HepG2 (cell line): ENCODE measurements at regions not wholly inside any gene's neighbourhood (a gene's known extent, or its start where the extent isn't known, plus 50 kb on each side); places are given as distances from the start of the nearest gene placed in this dataset.

ENCODE experiments used
- ATAC-seq: fragments of 200-7000 bp; cut with Tn5 transposase; 3 replicates; pipeline ENCODE4 v1.9.1; 2020; ENCODE audit warnings: mild to moderate bottlenecking, moderate library complexity
- BruUV-seq: library from RNA; stranded (reverse); fragments of 400-500 nt; replicated peaks from 2 replicates; lab custom pipeline; 2021; lab: Mats Ljungman, UMichigan
- CTCF ChIA-PET: fragments of 300-600 bp; formaldehyde crosslinking; extraction: SDS; loops from one replicate; lab custom pipeline; 2021; ENCODE audit warnings: low total read pairs, inconsistent platforms, low intra/inter-chr PET ratio; lab: Yijun Ruan, JAX
- POLR2A ChIA-PET: fragments of 350-600 bp; sonication (Branson Sonifier 250); formaldehyde crosslinking; loops from one replicate; lab custom pipeline; 2020; ENCODE audit warnings: antibody characterized with exemption, inconsistent platforms; lab: Yijun Ruan, JAX
- DNase-seq: peaks from one replicate; pipeline ENCODE4 v3.0.0-alpha.2; 2015; ENCODE audit warnings: low spot score
- FAIRE-seq: peaks from 3 replicates; lab custom pipeline; 2011; peaks lifted over from hg19 to GRCh38; lab: Jason Lieb, UNC
- H2AFZ ChIP-seq: one replicate; pipeline ENCODE4 v1.6.1; 2011; ENCODE audit warnings: low read length, inconsistent platforms
- H3K27ac ChIP-seq: fragments of 300-600 bp; 3 replicates; pipeline ENCODE4 v1.8.0; 2011; ENCODE audit warnings: mixed run types, mild to moderate bottlenecking, mixed read lengths, low read length, inconsistent platforms; ENCODE audit not compliant: insufficient read depth; ENCODE audit errors: extremely low read length
- H3K27me3 ChIP-seq, 2 experiments: fragments of 200-600 bp in 1 of 2; 2 replicates in 1 of 2; 3 replicates in 1 of 2; pipeline versions ENCODE4 v1.6.0 to v1.8.0; 2011; ENCODE audit warnings: low read length in 2 of 2, mild to moderate bottlenecking in 2 of 2, moderate library complexity in 2 of 2, inconsistent platforms in 1 of 2; ENCODE audit not compliant: insufficient read depth in 2 of 2, control insufficient read depth in 1 of 2
- H3K36me3 ChIP-seq, 2 experiments: fragments of 200-600 bp in 1 of 2; replicated peaks in 1 of 2; 2 replicates in 1 of 2; 3 replicates in 1 of 2; pipeline versions ENCODE4 v1.5.1 to v1.8.0; 2011; ENCODE audit warnings: low read length in 2 of 2, inconsistent platforms in 1 of 2; ENCODE audit not compliant: insufficient read depth in 2 of 2, control insufficient read depth in 1 of 2
- H3K4me1 ChIP-seq: 2 replicates; pipeline ENCODE4 v1.5.1; 2012; ENCODE audit warnings: low read length, inconsistent platforms; ENCODE audit not compliant: insufficient read depth
- H3K4me2 ChIP-seq: 2 replicates; pipeline ENCODE4 v1.6.0; 2011; ENCODE audit warnings: low read depth, low read length, inconsistent platforms
- H3K4me3 ChIP-seq, 3 experiments: fragments of 200-600 bp in 1 of 3; sonication (generic), shearing (Covaris generic) in 1 of 3; replicated peaks in 1 of 3; 2 replicates each; pipeline ENCODE4 v1.5.1; 2011 to 2016; ENCODE audit warnings: low read length in 3 of 3, inconsistent platforms in 2 of 3, low read depth in 2 of 3, mild to moderate bottlenecking in 2 of 3, control low read depth in 1 of 3, mixed read lengths in 1 of 3; ENCODE audit not compliant: insufficient read depth in 1 of 3
- H3K79me2 ChIP-seq: one replicate; pipeline ENCODE4 v1.6.1; 2011; ENCODE audit warnings: low read length, inconsistent platforms; ENCODE audit not compliant: insufficient read depth
- H3K9ac ChIP-seq: 2 replicates; pipeline ENCODE4 v1.6.0; 2011; ENCODE audit warnings: mild to moderate bottlenecking, low read depth, low read length, inconsistent platforms; ENCODE audit not compliant: insufficient read depth
- H3K9me3 ChIP-seq: 2 replicates; pipeline ENCODE4 v1.5.1; 2012; ENCODE audit warnings: mild to moderate bottlenecking, low read length
- H4K20me1 ChIP-seq: 2 replicates; pipeline ENCODE4 v1.6.0; 2011; ENCODE audit warnings: inconsistent platforms, mild to moderate bottlenecking, low read length, moderate library complexity; ENCODE audit not compliant: insufficient read depth
- ATF7 ChIP-seq, 2 experiments: fragments of 450-650 bp in 1 of 2; sonication (generic) in 1 of 2; formaldehyde crosslinking in 1 of 2; IDR thresholded peaks; 2 replicates each; pipeline versions ENCODE4 v1.4.0 to v1.6.1; 2016 to 2020; ENCODE audit warnings: antibody characterized with exemption in 1 of 2, mild to moderate bottlenecking in 1 of 2, missing genetic modification reagents in 1 of 2
- BRCA1 ChIP-seq: sonication (generic); formaldehyde crosslinking; IDR thresholded peaks from 2 replicates; pipeline ENCODE4 v1.4.0; 2020; ENCODE audit warnings: missing genetic modification reagents
- MAFF ChIP-seq: IDR thresholded peaks from 2 replicates; pipeline ENCODE4 v1.6.1; 2011; ENCODE audit warnings: low read depth, low read length, improper control_type of control experiment
- RCOR2 ChIP-seq: IDR thresholded peaks from 2 replicates; pipeline ENCODE4 v1.6.1; 2016; ENCODE audit warnings: missing biosample characterization, missing genetic modification reagents
- REL ChIP-seq: sonication (generic); formaldehyde crosslinking; conservative IDR thresholded peaks from 2 replicates; pipeline ENCODE4 v1.8.0; 2022; ENCODE audit warnings: mild to moderate bottlenecking, missing genetic modification reagents, moderate library complexity
- SNAPC2 ChIP-seq: sonication (generic); formaldehyde crosslinking; IDR thresholded peaks from 2 replicates; pipeline ENCODE4 v1.8.1; 2022; ENCODE audit warnings: mild to moderate bottlenecking, missing genetic modification reagents
- SP2 ChIP-seq: sonication (generic); formaldehyde crosslinking; IDR thresholded peaks from 2 replicates; pipeline ENCODE4 v1.5.1; 2020; ENCODE audit warnings: mild to moderate bottlenecking, missing genetic modification reagents
- TGIF2 ChIP-seq: IDR thresholded peaks from 2 replicates; pipeline ENCODE4 v1.6.1; 2016; ENCODE audit warnings: control low read depth, missing compliant biosample characterization
- ZNF34 ChIP-seq: sonication (generic); formaldehyde crosslinking; IDR thresholded peaks from 2 replicates; pipeline ENCODE4 v1.4.0; 2020; ENCODE audit warnings: mild to moderate bottlenecking, missing genetic modification reagents, borderline replicate concordance
- ZNF616 ChIP-seq: sonication (generic); formaldehyde crosslinking; IDR thresholded peaks from 2 replicates; pipeline ENCODE4 v1.5.0; 2020; ENCODE audit warnings: low read depth, mild to moderate bottlenecking, missing genetic modification reagents
- ZSCAN22 ChIP-seq: sonication (generic); formaldehyde crosslinking; IDR thresholded peaks from 2 replicates; pipeline ENCODE4 v1.4.0; 2020; ENCODE audit warnings: mild to moderate bottlenecking, missing genetic modification reagents
- WGBS: methylation state at CpG from one replicate; pipeline ENCODE4 v1.1.6; 2017; ENCODE audit warnings: low lambda C conversion rate; 5-methylcytosine and 5-hydroxymethylcytosine counted together
- in situ Hi-C: cut with HindIII; loops from 2 replicates; pipeline ENCODE4 v1.10.0; 2017; ENCODE audit warnings: low pct_unique_long_range_greater_than_20kb; ENCODE audit not compliant: extremely low pct_ligation_motif_present
- intact Hi-C: fragments of 100-400 bp; cut with micrococcal nuclease; formaldehyde crosslinking; loops from one replicate; pipeline ENCODE4 v1.10.0; 2022; ENCODE audit not compliant: unreplicated experiment
- TF ChIP-seq, protein P1 (sequence below): sonication (generic); formaldehyde crosslinking; IDR thresholded peaks from 2 replicates; pipeline ENCODE4 v1.5.0; 2020; ENCODE audit warnings: mild to moderate bottlenecking, missing genetic modification reagents, borderline replicate concordance

DNA sequence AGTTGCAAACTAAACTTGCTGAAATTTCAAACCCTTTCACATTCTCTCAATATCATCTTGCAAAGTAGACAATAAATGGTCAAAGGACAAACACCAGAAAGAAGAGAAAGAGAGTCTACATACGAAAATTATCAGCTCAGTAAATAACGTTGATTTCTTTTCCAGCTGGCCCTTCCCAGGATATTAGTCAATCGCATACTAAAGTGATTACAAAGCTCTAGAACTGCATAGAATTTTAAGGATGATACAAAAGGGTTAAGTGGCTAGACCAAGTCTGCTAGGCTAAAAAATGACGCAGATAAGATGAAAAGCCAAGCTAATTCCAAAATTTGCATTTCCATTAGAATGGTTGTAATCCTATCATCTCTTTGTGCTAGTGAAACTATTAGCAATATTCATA, 405.7 kb downstream of the FBXO15 start:
- no peak for ATAC-seq
- Histone ChIP-seq H3K9ac (no peak overlapping the region), H3K4me2 (no peak overlapping the region)
- BruUV-seq, result no TSS peak
- POLR2A ChIA-PET, result no interaction called here
- no peak for DNase-seq
- WGBS, result 5% methylated on average over 4 of the region's 4 CpGs
- CTCF ChIA-PET, result no interaction called here
- TF ChIP-seq BRCA1, result no peak
- no peak for TF ChIP-seq MAFF
- TF ChIP-seq, all 625 proteins: peak for 0
- Histone ChIP-seq H3K27ac (no peak overlapping the region), H3K9me3 (no peaks in the 10 kb centered on the region), H4K20me1 (no peaks in the 10 kb centered on the region), H3K79me2 (no peaks in the 10 kb centered on the region), H3K36me3 (no peaks in the 10 kb centered on the region), H2AFZ (no peak overlapping the region), H3K4me1 (no peaks in the 10 kb centered on the region), H3K4me3 (no peak overlapping the region), H3K27me3 (no peaks in the 10 kb centered on the region)
- intact Hi-C loops (no loop called here), in situ Hi-C loops (no loop called here)
- FAIRE-seq, result no peak

DNA sequence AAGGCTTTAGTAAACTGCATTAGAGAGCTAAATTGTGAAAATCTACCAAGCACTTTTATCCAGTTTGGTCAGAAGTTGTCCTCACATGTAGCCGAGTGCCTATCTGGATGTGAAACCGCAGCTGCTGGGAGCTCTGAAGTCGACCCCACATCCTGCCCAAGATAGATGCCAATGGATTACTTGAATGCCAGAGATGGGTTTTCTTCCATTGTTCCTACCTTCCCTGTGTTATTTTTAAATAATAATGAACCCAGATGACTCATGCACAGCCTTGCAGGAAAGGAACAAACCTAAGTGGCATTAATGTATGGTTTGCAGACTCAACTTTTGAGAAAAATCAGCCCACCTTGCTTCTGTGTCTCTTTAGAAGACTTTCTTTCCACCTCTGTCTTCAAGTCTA, 408.5 kb downstream of the FBXO15 start:
- no peak overlapping the region for H3K9ac ChIP-seq
- H4K20me1 ChIP-seq, result no peaks in the 10 kb centered on the region
- in situ Hi-C loops, result no loop called here
- ChIA-PET CTCF (no interaction called here), POLR2A (no interaction called here)
- H3K27me3 ChIP-seq, result no peaks in the 10 kb centered on the region
- no peak overlapping the region for H3K4me3 ChIP-seq
- H3K4me2 ChIP-seq, result no peak overlapping the region
- H2AFZ ChIP-seq, result no peak overlapping the region
- no TSS peak for BruUV-seq
- H3K27ac ChIP-seq, result no peak overlapping the region
- no peaks in the 10 kb centered on the region for H3K9me3 ChIP-seq
- FAIRE-seq, result no peak
- no peaks in the 10 kb centered on the region for H3K36me3 ChIP-seq
- WGBS, result 0% methylated on average over 3 of the region's 3 CpGs
- no peaks in the 10 kb centered on the region for H3K4me1 ChIP-seq
- intact Hi-C loops, result no loop called here
- H3K79me2 ChIP-seq, result no peaks in the 10 kb centered on the region
- DNase-seq, result no peak
- ATAC-seq, result no peak
- no peak for TF ChIP-seq SNAPC2 (CRISPR knock-in tag)
- TF ChIP-seq ZNF616 (CRISPR knock-in tag), result no peak
- TF ChIP-seq, protein P1, sequence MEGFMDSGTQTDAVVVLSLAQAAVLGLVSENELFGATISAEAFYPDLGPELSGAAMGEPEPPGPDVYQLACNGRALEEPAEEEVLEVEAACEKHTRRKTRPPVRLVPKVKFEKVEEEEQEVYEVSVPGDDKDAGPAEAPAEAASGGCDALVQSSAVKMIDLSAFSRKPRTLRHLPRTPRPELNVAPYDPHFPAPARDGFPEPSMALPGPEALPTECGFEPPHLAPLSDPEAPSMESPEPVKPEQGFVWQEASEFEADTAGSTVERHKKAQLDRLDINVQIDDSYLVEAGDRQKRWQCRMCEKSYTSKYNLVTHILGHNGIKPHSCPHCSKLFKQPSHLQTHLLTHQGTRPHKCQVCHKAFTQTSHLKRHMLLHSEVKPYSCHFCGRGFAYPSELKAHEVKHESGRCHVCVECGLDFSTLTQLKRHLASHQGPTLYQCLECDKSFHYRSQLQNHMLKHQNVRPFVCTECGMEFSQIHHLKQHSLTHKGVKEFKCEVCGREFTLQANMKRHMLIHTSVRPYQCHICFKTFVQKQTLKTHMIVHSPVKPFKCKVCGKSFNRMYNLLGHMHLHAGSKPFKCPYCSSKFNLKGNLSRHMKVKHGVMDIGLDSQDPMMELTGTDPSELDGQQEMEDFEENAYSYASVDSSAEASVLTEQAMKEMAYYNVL (CRISPR knock-in tag), result no peak
- TF ChIP-seq TGIF2 (CRISPR knock-in tag), result no peak
- TF ChIP-seq ATF7 (IDR thresholded peaks at IDR 0.05), result no peak
- no peak for TF ChIP-seq ATF7 (CRISPR knock-in tag; IDR thresholded peaks at IDR 0.05)
- no peak for TF ChIP-seq ZNF34 (CRISPR knock-in tag)
- no peak for TF ChIP-seq REL (CRISPR knock-in tag)
- TF ChIP-seq RCOR2, result no peak
- TF ChIP-seq ZSCAN22, result no peak
- TF ChIP-seq SP2 (CRISPR knock-in tag), result no peak
